CD4-positive, alpha-beta T cell treated with Interleukin-17A for 1 hour (primary cell): ENCODE measurements at regions not wholly inside any gene's neighbourhood (a gene's known extent, or its start where the extent isn't known, plus 50 kb on each side); places are given as distances from the start of the nearest gene placed in this dataset.
A peak's percentile ranks its signal among the peaks of the same experiment; 100 is the strongest.
"Not testable (repeated sequence)": the region's sequence is repeated elsewhere in the genome, so short reads cannot be mapped to it uniquely, and the experiment has no call there.

Experiments used
- DNase-seq: peaks from one replicate; pipeline ENCODE4 v3.0.0-alpha.2; 2020

DNA sequence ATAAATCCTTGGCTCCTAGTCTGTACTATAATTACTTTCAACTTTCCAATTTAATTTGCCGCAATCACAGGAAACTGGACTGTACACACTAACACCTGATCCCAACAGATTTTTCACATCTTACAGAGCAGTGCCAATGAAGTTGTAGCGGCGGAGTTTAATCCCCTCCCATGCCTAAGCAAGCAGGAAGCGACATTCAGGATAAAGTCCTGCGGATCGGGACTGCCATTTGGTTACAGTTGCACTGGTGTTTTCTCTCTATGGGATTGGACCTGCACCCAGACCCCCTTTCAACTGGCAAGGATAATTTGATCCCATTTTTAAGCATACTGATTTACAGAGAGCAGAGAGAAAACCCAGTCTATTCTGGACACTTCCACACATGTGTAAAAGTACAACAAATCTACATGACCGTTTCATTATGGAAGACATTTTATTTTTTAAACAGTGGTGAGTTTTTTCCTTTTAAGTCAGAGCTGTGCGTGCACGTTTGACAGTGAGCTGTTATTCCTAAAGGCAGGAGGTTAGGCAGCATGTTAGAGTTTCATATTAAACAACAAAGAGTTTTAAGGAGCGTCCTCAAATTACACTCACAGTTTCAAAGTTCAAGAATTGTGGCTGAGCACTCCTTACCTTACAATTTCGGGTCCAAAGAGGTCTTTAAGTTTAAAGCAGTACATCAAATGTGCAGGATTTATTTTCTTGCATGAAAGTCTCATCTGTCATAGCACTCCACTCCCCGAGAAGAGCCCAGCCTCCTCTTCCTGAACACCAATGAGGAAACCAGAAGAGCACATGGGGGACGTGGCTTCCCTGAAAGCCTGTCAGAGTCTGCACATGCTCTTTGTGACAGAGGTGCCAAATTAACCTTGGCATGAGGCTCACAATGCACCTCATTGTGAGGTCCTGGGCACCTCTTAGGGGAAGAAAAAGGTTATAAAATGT lies 141.6 kb upstream of the RFC3 start:
- peak; percentile 20 for DNase-seq

DNA sequence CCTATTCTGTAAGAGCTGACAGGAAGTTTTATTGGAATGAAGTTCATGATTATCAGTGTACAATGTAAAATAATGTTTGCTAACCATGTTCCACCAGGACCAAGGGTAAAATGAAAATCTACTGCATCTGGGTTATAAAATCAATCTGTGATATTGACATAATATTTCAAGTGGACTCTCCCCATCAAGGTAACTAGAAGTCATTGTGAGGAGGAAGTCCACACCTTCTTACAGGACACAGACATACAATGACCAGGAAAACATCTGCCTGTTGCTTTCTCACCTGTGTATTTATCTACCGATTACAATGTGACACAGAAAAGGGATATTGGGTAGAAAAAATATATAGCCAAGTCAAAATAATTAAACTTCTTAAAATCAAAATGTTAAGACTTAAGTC lies 140.7 kb upstream of the RFC3 start:
- DNase-seq, result no peak

DNA sequence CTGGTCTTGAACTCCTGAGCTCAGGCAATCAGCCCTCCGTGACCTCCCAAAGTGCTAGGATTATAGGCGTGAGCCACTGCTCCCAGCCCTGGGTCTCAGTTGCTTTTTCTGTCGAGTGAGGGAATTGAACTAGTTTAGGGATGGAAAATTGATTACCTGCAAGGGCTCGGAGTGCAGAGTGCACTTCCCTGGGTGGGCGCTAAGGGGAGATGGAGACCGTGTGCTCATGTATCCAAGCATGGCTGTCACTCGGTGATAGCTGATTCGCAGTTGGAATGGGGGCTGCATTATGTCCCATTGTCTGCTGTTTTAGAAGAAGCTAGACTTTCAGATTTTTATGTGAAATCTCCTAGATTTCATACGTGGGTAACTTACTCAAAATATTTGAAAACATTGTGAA lies 139.9 kb upstream of the RFC3 start:
- no peak for DNase-seq

DNA sequence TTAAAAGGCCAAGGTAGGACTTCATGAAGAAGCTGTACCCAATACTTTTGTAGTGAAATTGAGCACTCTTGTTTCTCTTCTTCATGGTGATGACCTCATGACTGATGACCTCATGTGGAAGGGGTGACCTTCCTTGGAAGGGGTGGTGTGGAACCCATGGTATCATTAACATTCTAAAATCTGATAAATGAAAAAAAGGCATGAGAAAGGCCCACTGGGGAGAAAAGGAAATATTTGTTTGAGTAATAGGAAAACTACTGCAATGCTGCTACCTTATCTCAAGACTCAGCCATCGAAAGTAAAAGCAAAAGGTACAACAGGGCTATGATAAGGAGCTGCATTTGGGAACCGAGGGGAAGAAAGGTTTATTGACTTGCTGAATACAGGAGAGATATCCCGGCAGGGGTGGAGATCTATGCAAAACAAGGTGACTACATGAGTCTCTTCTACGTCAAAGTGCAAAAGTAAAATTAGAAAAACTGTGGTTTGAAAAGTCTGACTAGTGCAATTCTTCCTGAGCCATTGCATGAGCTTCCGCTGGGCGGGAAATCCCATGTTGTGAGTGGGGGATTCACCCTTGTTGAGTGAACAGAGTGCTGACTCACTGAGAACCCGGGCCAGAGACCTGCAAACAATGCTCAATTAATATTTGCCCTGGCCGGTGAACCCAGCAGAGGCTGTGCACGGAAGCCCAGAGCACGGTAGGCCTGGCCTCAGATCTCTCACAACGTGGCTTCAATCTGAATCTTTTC lies 138.9 kb upstream of the RFC3 start:
- DNase-seq, result peak; percentile 79

DNA sequence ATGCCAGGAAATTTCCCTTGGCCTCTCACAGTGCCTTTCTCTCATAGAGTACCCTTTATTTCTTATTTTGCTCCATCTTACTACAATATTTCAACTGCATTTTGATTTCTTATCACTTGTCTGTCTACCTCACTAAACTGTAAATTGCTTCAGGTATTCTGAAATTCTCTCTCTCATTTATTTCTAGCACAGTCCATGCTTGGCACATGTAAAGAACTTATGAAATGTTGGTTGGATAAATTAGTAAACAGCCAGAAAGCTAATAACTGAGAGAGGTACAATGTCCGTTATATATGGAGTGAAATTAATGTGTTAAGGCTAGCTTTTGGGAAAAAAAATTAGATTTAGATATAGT lies 138.3 kb upstream of the RFC3 start:
- DNase-seq, result no peak

DNA sequence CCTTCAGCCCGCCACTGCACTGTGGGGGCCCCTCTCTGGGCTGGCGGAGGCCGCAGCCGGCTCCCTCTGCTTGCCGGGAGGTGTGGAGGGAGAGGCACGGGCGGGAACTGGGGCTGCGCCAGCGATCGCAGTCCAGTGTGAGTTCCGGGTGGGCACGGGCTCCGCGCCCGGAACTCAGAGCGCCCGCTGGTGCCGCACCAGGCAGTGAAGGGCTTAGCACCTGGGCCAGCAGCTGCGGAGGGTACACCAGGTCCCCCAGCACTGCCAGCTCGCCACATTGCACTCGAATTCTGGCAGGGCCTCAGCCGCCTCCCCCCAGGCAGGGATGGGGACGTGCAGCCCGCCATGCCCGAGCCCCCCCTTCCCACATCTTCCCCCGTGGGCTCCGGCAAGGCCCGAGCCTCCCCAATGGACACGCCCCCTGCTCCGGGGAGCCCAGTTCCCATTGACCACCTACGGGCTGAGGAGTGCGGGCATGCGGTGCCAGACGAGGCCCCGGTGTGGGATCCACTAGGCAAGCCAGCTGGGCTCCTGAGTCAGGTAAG lies 135.9 kb upstream of the RFC3 start:
- DNase-seq, result no peak

DNA sequence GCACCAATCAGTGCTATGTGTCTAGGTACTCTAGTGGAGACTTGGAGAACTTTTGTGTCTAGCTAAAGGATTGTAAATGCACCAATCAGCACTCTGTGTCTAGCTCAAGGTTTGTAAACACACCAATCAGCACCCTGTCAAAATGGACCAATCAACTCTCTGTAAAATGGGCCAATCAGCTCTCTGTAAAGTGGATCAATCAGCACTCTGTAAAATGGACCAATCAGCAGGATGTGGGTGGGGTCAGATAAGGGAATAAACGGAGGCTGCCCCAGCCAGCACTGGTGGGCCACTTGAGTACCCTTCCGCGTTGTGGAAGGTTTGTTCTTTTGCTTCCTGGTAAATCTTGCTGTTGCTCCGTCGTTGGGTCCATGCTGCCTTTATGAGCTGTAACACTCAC lies 135.3 kb upstream of the RFC3 start:
- DNase-seq, result not testable (repeated sequence)

DNA sequence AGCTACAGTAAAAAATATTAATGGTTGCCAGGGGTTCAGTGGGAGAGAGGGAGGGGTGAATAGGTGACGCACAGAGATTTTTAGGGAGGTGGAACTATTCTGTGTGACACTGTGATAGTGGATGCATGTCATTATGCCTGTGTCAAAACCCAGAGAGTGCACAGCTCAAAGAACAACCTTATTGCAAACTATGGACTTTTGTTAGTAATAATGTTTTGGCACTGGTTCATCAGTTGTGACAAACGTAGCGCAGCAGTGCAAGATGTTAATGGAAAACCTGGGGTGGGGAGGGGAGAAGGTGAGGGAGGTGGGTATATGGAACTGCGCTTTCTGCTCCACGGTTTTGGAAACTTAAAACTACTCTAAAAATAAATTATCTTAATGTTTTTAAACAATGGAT lies 134.6 kb upstream of the RFC3 start:
- DNase-seq, result no peak

DNA sequence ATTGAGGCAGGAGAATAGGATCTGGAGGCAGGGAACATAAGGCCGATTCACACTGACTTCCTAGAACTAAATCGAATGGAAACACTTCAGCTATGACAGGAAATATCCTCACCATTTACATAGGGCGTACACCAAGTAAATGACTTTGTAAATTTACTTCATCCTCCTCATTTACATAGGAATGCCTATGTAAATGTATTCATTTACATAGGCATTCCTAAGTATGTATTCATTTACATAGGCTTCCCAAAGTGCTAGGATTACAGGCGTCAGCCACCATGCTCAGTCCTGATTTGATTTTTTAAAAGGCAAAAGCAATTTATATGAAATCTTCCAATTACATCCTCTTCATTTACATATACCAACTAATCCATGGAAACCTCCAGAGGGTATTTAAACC lies 133.1 kb upstream of the RFC3 start:
- DNase-seq, result no peak

DNA sequence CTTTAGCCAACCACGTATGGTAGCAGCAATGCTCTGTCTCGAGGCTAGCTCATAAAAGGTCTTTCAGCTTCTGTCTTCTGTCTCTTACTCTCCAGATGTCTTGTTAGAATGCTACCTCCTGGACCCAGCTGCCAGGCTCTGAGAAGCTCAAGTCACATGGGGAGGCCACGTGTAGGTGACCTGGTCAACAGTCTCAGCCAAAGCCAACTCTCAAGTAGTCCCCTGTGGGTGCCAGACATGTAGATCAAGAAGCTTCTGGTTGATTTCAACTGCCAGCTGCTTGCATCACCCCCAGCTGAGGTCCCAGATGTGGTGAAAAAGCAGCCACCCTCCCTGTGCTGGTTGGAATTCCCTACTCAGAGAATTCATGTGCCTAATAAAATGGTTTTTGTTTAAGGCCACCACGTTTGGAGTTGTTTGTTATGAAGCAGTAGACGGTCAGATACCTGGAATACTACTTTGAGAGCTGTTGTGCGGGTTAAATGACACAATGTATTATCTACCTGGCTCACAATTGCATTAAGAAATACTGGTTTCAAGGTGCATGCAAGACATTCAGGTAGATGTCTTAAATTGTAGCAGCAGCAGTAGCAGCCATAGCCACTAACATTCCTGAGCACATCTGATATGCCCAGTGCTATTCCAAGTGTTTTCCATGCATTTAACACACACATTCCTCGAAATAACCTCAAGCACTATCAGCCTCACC lies 131.0 kb upstream of the RFC3 start:
- DNase-seq, result no peak

DNA sequence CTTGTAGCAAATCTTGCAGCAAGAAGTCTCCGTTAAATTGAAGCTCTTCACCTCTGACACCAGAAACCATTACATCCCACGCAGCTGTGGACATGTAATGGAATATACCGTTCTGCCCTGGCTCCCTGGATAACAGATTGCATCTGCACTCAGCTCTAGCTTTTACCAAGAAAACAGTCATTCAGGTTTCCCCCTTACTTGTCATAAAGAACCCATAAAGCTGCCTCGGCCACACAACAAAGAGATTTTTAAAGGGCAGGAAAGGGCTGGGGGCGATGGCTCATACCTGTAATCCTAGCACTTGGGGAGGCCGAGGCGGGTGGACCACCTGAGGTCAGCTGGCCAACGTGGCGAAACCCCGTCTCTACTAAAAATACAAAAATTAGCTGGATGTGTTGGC lies 127.6 kb upstream of the RFC3 start:
- no peak for DNase-seq

DNA sequence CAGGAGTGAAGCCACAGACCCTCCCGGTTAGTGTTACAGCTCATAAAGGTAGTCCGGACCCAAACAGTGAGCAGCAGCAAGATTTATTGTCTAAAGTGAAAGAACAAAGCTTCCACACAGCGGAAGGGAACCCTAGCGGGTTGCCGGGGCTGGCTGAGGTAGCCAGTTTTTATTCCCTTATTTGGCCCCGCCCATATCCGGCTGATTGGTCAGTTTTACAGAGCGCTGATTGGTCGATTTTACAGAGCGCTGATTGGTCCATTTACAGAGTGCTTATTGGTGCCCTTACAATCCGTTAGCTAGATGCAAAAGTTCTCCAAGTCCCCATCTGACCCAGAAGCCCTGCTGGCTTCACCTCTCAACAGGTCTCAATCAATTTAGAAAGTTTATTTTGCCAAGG lies 126.0 kb upstream of the RFC3 start:
- no peak for DNase-seq

DNA sequence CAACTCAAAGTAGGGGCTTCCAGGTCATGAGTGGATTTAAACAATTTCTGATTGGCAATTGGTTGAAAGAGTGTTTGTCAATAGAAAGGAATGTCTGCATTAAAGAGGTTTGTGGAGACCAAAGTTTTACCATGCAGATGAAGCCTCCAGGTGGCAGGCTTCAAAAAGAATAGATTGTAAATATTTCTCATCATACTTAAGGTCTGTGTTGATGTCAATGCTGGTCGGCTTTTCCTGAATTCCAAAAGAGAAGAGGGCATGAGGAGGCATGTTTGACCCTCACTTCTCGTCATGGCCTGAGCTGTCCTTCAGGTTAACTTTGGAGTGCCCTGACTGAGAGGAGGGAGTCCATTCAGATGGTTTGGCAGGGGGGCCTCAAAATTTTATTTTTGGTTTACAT lies 125.4 kb upstream of the RFC3 start:
- DNase-seq, result no peak

DNA sequence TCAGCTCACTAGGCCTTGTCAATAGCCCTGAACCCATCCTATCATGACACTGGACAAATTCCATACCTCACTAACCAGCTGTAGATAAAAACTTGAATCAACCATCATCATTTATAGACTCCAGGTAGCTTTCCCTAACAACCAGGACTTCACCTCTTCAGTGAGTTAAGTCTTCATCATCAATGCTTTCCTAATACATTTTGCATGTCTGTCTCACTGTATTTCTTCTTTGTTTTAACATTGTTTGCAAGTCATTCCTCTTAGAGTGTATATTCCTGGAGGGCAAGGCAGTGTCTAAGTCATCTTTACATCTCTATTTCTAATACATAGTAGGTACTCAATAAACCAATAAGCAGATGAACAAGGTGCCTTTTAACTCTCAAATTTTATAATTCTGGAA lies 123.4 kb upstream of the RFC3 start:
- no peak for DNase-seq

DNA sequence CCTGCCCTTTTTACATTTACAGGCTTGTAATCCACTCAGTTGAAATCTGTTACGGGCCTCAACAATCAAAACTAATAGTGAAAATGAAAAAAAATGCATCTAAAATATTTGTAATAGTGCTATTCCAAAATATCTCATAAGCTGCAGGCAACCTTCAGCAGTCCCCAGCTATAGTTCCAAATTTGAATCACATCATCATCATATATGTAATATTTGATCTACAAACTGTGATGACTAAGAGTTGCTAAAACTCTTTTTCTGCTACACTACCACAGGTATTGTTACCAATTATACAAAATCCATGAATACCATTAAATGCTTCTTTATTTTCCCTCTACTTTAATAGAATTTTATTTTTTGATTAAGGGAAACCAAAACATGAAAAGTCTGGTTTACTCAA lies 121.4 kb upstream of the RFC3 start:
- no peak for DNase-seq

DNA sequence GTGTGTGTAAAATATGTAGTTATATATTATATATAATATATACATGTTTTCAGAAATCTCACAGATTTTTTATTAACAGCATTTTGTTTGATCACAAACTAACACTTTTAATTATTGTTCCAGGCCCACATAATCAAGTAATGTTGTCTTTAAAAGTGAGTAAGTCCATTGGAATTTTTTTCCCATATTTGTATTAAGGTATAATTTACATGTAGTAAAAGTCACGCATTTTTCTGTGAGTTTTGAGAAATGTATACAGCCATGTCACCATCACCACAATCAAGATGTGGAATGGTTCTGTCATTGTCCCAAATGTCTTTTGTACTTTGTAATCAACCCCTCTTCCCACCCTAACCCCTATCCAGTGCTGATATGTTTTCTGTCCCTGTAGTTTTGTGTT lies 120.0 kb upstream of the RFC3 start:
- DNase-seq, result no peak

DNA sequence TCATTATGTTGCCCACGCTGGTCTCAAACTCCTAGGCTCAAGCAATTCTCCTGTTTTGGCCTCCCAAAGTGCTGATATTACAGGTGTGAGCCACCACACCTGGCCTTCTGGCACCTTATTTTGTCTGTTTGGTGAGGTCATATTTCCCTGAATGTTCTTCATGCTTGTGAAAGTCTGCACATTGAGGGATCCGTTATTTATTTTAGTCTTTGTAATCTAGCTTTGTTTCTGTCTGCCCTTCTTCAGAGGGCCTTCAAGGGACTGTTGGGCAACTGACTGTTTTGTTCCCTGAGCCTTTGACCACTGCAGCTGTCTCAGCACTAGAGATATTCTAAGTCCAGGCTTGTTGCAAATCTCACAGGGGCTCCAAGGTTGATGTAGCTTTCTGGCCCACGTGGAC lies 110.5 kb upstream of the RFC3 start:
- no peak for DNase-seq

DNA sequence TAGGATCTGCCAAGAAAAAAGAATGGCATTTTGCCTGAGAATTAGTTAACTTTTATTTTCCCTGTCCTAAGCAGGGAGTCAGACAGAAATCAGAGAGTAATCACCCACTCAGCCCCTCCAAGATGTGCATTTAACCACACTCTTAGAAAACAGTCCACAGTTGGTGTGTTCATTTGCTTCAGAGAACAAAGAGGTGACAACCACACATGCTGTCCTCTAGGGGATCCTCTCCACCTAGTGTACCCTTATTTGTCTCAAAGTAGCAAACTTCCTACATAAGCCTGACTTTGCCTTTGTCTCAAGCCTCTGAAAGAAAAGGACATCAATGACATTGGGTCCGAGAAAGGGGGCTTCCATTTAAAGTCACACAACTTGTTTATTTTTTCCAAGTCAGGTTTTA lies 107.0 kb upstream of the RFC3 start:
- DNase-seq, result no peak

DNA sequence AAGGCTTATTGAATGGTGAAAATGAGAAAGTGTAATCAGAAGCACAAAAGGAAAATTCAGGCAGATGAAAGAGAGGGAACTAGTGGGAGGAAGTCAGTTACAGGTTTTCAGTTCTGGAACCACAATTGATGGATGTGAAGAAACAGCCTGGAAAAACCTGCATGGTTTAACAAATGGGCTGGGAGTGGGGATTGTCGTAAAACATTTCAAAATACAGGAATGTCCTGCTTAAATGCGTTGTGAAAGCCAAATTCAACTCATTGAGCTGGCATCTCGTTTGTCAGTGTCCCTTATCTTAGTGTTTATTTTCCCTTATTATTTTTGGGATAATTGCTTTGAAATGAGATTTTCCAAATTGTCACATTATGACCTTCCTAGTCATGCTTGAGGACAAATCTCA lies 106.5 kb upstream of the RFC3 start:
- no peak for DNase-seq

DNA sequence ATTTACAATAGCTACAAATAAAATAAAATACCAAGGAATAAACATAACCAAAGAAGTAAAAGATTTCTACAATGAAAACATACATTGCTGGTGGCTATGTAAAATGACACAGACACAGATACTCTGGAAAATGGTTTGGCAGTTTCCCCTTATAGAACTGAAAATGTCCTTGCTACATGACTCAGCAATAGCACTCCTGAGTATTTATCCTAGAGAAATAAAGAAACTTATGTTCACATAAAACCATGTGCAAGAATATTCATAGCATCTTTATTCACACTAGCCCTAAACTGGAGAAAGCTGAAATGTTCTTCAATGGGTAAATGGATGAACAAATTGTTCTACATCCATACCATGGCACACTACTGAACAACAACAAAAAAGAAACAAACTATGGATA lies 100.2 kb upstream of the RFC3 start:
- no peak for DNase-seq

DNA sequence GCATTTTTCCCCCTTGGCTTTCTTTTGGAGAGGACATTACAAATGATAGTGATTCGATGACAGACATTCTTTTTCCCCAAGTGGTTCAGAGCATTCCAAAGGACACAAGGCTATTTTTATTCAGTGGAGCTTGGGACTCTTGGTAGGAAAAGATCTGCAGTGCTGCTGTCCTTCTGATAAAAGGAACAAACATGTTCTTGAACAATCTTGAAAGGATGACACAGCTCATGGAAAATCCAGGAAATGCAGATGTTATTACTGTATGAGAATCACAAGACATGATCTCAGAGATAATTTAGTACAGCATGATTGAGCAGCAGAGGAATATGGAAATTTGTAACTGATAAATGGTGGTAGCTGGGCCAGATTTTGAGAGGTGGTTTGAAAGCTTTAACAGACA lies 96.2 kb upstream of the RFC3 start:
- no peak for DNase-seq

DNA sequence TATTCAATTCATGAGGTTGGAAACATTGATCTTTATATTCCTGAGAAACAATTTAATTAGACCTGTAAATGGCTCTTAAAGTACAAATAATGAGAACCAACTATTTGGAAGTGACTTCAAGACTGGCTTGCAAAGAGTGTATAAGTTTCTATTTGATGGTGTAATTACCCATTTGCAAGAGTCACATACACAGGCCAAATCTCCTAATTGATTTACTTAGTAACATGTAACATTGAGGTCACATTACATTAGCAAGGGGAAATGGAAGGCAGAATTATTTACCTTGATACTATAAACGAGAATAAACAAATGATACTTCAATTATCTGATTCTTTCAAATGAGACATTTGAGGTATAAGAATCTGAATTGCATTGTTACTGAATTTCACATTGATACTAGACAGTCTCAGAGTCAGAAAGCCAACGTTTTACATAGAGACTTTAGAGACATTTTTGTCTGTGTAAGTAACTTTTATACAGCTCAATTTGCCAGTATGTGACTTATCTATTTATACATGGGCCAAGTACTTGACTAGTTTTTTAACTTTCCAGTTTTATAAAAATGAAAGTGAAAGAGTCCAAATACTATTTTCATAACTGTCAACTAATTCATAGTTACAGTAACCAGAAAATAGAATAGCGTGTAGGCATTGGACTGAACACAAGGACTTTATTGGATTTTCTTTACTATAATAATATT lies 95.6 kb upstream of the RFC3 start:
- no peak for DNase-seq

DNA sequence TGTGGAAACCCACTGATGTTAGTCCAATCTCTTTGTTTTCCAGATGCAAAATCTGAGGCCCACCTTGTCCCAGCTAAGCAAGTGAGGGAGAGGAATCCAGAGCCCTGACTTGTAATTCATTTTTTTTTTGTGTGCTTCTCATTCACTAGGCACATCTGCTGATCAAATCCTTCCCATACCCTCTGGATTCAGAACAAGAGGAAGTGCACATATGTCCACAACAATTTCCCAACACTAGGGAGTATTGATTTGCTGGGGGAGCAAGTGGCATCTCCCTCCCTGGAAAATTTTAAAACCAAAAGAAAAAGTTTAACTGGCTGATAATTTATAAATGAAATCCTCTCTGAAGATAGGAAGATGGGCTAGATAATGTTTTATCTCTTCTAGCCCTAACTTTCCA lies 94.6 kb upstream of the RFC3 start:
- no peak for DNase-seq
